HL-60 (cell line): ENCODE measurements at regions not wholly inside any gene's neighbourhood (a gene's known extent, or its start where the extent isn't known, plus 50 kb on each side); places are given as distances from the start of the nearest gene placed in this dataset.

ENCODE experiments used
- DNase-seq, 2 experiments: peaks; one replicate each; pipeline ENCODE4 v3.0.0-alpha.2; 2010 to 2020; ENCODE audit warnings: low read depth in 1 of 2, low spot score in 1 of 2
- H3K27ac ChIP-seq: fragments of 250-450 bp; sonication (Bioruptor Pico); replicated peaks from 2 replicates; pipeline ENCODE4 v1.5.1; 2020; ENCODE audit warnings: mild to moderate bottlenecking, moderate library complexity
- H3K27me3 ChIP-seq: fragments of 250-450 bp; sonication (Bioruptor Pico); 2 replicates; pipeline ENCODE4 v1.5.1; 2021; ENCODE audit warnings: mild to moderate bottlenecking, moderate library complexity; ENCODE audit not compliant: insufficient read depth, poor library complexity, severe bottlenecking
- H3K4me3 ChIP-seq: replicated peaks from 2 replicates; pipeline ENCODE4 v1.5.1; 2011; ENCODE audit warnings: mild to moderate bottlenecking, control low read depth, low read length; ENCODE audit not compliant: insufficient read depth
- CTCF ChIP-seq: IDR thresholded peaks from one replicate; pipeline ENCODE4 v1.5.1; 2011; ENCODE audit warnings: low read length, control low read depth, inconsistent platforms; ENCODE audit not compliant: insufficient read depth
- GABPA ChIP-seq: IDR thresholded peaks from 2 replicates; pipeline ENCODE4 v1.6.1; 2012; ENCODE audit warnings: low read depth
- POLR2AphosphoS5 ChIP-seq: IDR thresholded peaks from 2 replicates; pipeline ENCODE4 v1.6.1; 2012; ENCODE audit warnings: low read depth
- REST ChIP-seq: IDR thresholded peaks from 2 replicates; pipeline ENCODE4 v1.6.1; 2012; ENCODE audit warnings: low read depth; ENCODE audit not compliant: insufficient replicate concordance
- SPI1 ChIP-seq: IDR thresholded peaks from 2 replicates; pipeline ENCODE4 v1.6.1; 2012; ENCODE audit warnings: low read depth, mild to moderate bottlenecking, borderline replicate concordance

GRCh38 chr2:117432746-117433145 is 381.7 kb upstream of the DDX18 start:
- H3K27me3 ChIP-seq = no peaks in the 10 kb centered on the region
- H3K4me3 ChIP-seq = no peak overlapping the region
- no peak for DNase-seq
- H3K27ac ChIP-seq = no peak overlapping the region
- TF ChIP-seq REST (no peak), CTCF (no peak), POLR2AphosphoS5 (no peak), SPI1 (no peak), GABPA (no peak)

- H3K27me3 ChIP-seq = no peaks in the 10 kb centered on the region
- no peak overlapping the region for H3K4me3 ChIP-seq
- no peak for TF ChIP-seq SPI1
- TF ChIP-seq CTCF = no peak
- TF ChIP-seq GABPA = no peak
- TF ChIP-seq REST = no peak
- TF ChIP-seq POLR2AphosphoS5 = no peak
- H3K27ac ChIP-seq = no peak overlapping the region
- no peak for DNase-seq
These were observed 377.8 kb upstream of the DDX18 start for GRCh38 chr2:117436697-117437096.

- H3K4me3 ChIP-seq = no peak overlapping the region
- no peak overlapping the region for H3K27ac ChIP-seq
- DNase-seq = peak; percentile 28 to 46
- H3K27me3 ChIP-seq = no peaks in the 10 kb centered on the region
- peak; percentile 46 for TF ChIP-seq CTCF
- TF ChIP-seq GABPA = no peak
These were observed 344.0 kb upstream of the DDX18 start for GRCh38 chr2:117470311-117471095.

- H3K27me3 ChIP-seq = no peaks in the 10 kb centered on the region
- no peak for DNase-seq
- H3K27ac ChIP-seq = no peak overlapping the region
- no peak overlapping the region for H3K4me3 ChIP-seq
- TF ChIP-seq SPI1 = no peak
- no peak for TF ChIP-seq GABPA
- TF ChIP-seq POLR2AphosphoS5 = no peak
- TF ChIP-seq REST = no peak
- TF ChIP-seq CTCF = no peak
These were observed 332.9 kb upstream of the DDX18 start for GRCh38 chr2:117481608-117482007.
